DOHH2 (cell line): ENCODE measurements at regions not wholly inside any gene's neighbourhood (a gene's known extent, or its start where the extent isn't known, plus 50 kb on each side); places are given as distances from the start of the nearest gene placed in this dataset.

Experiments used
- EZH2phosphoT487 ChIP-seq: fragments of 200-600 bp; sonication (generic); IDR thresholded peaks from 2 replicates; pipeline ENCODE4 v1.6.1; 2017; ENCODE audit warnings: borderline replicate concordance, mild to moderate bottlenecking, antibody characterized with exemption, low read length, moderate library complexity, mixed read lengths
- TF ChIP-seq, protein P1 (sequence below): fragments of 200-600 bp; sonication (generic); IDR thresholded peaks from one replicate; pipeline ENCODE4 v1.5.1; 2014; ENCODE audit warnings: antibody characterized with exemption, mild to moderate bottlenecking, low read depth, low read length; ENCODE audit not compliant: poor library complexity, severe bottlenecking

DNA sequence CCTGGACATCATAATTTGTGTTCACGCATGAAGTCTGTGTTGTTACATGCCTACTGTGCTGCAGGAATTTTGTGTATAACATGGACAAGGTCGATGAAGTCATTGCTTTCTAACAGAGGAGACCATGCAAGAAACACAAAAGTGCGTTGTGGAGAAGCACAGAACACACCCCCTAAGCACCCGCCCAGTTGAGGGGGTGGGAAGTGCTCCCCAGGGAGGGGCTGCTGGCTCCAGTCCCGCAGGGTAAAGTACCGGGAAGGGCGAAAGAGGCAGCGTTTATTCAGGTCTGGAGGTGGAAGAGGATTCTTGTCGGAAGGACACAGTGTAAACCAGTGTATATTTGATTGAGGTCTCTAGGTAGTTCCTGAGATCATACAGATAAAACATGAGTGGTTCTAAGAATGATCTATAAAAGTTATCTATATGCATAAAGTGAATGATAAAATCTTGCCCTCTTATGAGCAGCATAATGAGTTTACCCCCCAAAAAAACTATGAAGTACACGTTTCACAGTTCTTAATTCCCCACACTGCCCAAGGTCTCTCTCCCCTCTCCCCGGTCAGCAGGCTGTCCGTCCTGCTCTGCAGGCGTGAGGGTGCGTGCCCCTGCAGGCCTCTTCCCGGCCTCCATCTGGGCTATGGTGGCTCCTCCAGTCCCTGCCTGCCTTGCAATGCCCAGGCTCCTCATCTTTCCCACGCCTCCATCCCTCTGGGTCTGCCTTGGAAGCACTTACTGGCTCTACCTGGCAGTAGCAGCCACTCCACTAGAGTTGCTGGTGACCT lies 159.7 kb downstream of the THBS2 start:
- TF ChIP-seq, protein P1, sequence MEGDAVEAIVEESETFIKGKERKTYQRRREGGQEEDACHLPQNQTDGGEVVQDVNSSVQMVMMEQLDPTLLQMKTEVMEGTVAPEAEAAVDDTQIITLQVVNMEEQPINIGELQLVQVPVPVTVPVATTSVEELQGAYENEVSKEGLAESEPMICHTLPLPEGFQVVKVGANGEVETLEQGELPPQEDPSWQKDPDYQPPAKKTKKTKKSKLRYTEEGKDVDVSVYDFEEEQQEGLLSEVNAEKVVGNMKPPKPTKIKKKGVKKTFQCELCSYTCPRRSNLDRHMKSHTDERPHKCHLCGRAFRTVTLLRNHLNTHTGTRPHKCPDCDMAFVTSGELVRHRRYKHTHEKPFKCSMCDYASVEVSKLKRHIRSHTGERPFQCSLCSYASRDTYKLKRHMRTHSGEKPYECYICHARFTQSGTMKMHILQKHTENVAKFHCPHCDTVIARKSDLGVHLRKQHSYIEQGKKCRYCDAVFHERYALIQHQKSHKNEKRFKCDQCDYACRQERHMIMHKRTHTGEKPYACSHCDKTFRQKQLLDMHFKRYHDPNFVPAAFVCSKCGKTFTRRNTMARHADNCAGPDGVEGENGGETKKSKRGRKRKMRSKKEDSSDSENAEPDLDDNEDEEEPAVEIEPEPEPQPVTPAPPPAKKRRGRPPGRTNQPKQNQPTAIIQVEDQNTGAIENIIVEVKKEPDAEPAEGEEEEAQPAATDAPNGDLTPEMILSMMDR, result no peak
- TF ChIP-seq EZH2phosphoT487, result no peak
